NCI-H2227 treated with DMSO at 0.1 percent for 48 hours (cell line): ENCODE measurements at regions not wholly inside any gene's neighbourhood (a gene's known extent, or its start where the extent isn't known, plus 50 kb on each side); places are given as distances from the start of the nearest gene placed in this dataset.

ENCODE experiments used
- DNase-seq: peaks from one replicate; lab custom pipeline; 2025; lab: John Stamatoyannopoulos, UW

DNA sequence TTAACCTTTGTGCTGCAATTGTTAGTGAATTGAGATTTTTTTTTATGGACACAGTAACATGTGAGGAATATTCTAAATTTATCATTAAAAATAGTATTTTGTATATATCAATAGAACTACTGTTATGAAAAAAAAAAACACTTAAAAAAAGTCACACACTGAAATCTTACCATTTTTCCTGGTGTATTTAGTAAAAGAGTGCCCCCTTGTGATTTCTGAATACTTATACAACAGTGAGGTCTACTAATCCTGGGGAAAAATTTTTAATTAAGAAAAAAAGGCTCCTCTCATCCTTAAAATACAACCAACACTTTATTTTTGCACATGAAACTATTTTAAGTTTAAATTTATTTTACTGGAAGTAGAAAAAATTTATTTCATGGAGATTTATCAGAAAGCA lies 56.4 kb upstream of the SPOCK3 start:
- no peak for DNase-seq

DNA sequence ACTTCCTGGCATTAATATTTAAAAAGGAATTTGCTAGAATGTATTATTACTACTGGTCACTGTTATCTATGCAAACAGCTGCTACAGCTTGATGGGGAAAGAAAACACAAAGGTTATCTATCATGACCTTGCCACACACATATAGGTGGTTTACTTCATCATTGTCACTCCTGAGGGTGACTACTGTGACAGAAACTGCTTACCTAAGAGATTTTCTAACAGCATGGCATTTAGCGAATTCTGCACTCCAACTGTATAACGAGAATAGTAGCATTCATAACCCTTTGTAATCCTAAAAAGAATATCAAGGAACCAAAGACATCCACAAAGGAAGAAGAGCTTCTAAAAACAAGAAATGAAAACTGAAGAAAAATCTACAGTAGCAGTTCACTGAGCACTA lies 74.6 kb upstream of the SPOCK3 start:
- DNase-seq, result no peak

DNA sequence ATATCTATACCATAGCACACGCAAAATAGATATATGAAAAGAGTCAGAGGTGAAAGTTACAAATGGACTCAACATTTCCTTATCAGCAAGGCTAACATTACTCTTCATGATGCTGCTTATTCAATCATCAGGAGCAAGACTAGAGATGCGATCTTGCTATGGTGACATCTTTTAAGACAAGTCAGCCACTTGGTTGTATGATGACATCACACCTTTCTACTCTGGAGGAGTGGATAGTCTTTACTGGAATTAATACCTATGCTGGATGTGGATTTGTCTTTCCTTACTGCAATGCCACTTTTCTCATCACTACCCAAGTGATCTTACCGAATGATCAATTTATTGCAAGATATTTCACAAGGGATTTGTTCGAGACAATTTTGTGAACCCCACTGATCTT lies 87.0 kb upstream of the SPOCK3 start:
- DNase-seq, result no peak

DNA sequence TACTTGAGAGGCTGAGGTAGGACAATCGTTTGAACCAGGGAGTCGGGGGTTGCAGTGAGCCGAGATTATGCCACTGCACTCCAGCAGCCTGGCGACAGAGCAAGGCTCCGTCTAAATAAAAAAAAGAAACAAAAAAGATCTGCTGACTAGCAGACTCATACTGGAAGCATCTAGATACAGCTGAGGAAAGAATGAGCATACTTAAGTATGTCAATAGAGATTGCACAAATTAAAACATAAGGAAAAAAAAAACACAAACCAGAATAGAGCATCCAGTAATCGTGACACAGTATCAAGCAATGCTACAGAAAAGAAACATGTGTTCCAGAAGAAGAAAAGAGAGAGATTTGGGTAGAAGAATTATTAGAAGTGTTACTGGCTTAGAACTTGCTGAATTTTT lies 105.5 kb upstream of the SPOCK3 start:
- no peak for DNase-seq

DNA sequence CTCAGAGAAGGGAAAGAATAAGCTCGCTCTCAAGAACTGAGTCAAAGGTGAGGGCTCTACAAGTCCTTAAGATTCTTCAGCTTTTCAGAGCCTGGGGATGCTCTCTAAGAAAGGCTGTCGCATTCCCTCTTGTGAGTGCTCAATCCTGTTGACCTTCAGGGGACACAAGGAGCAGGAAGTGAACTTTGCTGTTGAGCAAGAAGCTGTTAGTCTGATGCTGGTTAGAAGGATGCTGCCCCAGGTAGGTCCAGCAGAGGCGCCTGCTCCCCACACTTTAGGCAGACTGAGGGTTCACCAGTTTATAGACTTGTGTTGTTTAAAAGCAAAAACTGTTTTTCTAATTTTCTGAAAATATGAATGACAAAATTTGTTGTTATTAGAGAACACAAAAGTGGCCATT lies 125.4 kb upstream of the SPOCK3 start:
- DNase-seq, result no peak

DNA sequence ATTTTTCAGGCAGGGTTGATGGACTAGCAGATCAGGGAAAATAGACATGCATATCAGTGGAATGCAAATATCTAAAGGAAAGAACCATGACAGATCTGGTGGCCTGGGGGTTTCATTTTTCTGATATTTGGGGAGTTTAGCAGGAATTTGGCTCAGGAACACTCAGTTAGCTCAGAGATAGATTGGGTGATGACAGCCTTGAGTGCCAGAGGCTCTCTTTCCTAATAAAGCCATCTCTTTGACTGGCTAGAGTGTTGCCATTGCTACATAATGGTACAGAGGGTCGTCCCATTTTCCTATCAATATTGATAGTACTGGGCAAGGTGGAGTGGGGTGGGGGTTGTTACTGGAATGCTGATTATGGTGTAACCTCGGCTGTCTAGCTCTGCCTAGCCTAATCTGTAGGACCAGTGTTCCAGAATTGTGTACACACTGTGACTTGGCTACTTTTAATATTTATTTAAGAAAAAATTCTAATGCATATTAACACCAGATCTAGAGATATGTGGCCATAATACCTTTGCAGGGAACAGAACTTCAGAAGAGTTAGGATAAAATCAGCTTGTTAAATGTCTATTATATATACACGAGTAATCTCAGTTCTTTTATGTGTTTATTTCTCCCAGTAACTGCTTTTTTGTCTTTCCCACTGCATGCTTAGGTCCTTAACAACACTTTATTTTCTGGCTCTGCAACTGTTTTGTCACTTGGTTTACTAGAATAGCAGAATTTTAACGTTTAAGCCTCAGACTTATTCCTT lies 145.0 kb upstream of the SPOCK3 start:
- DNase-seq, result no peak

DNA sequence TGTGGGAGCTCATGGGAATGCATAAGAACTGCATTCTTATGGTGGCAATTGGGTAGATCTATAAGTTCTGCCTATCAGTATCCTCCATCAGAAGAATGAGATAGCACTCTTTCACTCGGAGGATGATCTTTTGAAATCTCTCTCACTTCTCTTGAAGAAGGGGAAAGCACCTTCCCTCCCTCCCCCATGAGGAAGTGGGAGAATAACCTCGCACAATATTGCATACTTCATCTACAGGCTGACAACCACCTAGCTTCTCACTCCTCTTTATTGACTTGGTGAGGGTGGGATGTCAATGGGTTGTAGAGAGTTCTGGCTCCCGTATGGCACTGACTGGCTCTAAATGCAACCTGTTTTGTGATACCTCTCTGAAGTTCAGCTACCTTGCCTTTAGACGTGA lies 146.7 kb upstream of the SPOCK3 start:
- no peak for DNase-seq

DNA sequence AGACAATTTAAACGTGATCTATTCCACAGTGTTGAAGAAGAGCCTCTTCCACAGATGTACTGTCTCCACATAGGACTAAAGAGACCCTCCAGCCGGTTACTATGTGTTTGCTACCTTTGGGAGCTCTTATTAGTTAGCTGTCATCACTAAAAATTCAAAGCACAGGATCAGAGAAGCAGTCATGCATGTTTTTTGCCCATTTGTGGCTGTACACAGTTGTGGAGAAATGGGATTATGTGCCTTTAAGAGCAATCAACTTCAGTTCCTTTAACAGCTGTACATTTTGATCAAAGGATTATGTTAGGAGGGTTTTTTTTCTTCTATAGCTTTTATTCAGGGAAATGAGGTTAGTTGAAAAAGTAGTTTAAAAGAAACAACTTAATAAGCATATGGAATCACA lies 149.0 kb upstream of the SPOCK3 start:
- no peak for DNase-seq

DNA sequence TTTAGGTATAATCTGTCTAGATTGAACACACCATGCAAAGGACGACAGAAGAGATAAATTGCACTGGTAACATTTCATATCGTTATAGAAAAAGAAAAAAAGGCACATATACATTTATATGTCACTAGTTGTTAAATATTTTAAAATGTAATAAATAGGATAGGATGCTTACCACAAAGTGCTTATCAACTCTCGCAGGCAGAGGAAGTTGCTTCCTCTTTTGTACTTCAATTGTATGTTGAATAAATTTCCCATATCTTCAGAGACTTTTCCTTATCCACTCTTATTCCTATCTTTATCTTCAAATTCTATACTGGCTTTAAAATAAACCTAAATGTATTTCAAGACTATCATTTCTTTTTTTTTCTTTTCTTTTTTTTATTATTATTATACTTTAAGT lies 163.3 kb upstream of the SPOCK3 start:
- DNase-seq, result no peak

DNA sequence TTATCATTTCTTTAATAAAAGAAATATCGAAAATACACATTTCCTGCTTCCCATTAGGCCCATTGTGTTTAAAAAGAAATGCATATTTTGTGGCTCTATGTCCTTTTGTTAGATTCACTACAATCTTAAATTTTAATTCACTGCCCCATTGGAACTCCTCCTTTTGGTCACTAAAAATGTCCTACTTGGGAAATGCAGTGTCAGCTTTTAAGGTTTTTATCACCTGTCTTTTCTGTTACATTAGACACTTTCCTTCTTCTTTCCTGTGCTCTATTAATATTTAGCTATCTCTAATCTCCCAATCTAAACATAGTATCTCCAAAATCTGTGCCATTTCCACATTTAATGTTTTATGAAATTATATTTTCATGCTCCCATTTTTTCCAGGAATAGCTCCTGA lies 164.9 kb upstream of the SPOCK3 start:
- DNase-seq, result no peak

DNA sequence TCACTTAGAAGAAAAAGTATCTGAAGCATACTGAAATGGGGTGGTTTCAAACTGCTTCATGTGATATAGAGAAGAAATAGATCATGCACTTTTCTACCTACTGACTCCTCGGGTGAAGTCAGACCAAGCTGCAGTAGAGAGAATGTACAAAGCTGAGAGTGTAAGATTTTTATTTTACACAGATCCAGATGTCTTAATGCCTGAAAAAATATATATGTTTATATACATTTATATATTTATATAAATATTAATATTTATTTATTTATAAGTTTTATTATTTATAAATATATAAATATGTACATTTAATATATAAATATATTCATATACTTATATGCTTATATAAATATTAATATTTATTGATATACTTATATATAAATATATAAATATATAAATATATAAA lies 171.9 kb upstream of the SPOCK3 start:
- no peak for DNase-seq

DNA sequence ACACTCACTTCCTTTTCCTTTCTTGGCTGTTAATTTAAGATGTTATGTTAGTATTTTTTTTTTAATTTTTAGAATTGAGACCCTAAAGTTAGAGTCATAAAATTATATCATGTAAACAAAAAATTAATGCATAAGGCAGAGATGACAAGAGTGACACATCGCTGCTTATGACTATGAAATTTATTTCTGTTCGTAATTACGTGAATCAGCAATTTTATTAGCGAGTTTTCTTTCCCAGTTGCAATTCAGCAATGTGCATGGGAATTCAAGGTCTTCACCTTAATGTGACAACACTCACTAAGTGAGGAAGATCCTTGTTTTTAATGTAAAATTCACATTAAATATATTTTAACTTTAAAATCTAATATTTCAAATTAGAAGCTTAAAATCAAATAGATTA lies 181.2 kb upstream of the SPOCK3 start:
- DNase-seq, result no peak

DNA sequence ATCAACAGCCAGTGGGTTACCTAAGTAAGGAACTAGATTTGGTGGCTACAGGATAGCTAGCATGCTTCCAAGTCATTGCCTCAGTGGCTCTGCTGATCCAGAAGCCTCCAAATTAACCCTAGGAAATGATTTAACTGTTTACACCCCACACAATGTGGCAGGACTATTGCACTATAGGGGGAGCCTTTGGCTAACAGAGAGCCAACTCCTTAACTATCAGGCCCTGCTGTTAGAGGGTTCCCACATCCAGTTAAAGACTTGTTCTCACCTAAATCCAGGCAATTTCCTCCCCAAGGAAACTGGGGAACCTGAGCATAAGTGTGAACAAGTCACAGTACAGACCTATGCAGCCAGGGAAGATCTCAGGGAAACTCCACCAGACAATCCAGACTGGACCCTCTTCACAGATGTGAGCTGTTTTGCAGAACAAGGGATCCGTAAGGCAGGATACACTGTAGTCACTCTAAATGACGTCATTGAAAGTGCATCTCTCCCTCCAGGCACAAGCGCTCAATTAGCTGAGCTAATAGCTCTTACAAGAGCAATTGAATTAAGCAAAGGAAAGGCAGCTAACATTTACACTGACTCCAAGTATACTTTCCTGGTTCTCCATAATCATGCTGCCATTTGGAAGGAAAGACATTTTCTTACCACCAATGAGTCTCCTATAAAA lies 185.3 kb upstream of the SPOCK3 start:
- no peak for DNase-seq

DNA sequence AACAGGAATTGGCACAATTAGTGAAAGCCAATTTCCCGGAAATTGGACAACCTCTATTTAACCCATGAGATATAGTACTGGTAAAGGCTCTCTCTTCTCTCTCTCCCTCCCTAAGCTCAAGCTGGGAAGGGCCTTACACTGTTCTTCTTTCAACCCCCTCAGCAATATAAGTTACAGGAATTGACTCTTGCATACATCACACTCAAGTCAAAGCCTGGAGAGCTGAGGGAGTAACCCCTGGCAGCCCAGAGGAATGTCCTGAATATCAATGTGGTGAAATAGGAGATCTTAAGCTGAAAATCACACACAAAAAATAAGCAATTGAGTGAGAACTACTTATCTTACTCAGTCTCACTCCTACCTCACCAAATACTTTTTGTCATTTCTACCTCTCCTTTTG lies 186.9 kb upstream of the SPOCK3 start:
- DNase-seq, result no peak

DNA sequence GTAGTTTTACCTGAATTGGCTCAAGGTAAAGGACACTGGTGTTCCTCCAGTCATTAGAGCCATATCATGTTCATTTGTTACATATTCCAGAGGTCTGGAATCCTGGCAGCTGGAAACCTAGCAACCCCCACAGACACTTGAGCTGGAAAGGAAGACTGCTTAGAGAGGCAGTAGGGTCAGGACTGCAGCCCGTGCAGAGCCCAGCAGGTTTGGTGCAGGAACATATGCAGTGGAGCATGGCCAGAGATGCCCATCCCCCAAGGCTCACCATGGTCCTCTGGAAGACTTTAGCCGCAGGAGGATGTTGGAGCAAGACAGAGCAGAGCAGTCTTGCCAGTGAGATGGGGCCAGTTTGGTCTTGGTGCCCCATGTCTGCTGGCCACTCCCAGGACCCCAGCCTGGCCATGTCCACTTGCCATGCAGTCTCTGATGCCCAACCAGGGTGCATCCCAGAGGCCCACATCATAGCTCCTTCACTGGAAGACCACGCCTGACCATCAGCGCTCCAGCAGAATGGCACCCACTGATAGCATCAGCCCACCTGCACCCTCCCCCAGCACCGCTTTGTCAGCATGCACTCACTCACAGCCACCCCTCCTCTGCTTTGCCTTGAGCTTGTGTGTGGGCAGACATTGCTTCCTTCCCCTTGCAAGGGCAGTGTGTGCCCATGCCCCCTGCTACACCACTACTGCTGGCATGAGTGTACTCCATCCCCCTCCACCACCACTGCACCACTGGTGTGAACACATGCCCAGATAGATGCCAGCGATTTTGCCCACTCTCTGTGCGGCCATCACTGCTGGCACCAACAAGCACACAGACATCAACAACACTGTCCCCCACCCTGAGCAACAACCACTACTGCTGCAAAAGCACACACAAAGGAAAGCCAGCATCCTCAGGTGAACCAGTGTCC lies 190.3 kb upstream of the SPOCK3 start:
- DNase-seq, result no peak

DNA sequence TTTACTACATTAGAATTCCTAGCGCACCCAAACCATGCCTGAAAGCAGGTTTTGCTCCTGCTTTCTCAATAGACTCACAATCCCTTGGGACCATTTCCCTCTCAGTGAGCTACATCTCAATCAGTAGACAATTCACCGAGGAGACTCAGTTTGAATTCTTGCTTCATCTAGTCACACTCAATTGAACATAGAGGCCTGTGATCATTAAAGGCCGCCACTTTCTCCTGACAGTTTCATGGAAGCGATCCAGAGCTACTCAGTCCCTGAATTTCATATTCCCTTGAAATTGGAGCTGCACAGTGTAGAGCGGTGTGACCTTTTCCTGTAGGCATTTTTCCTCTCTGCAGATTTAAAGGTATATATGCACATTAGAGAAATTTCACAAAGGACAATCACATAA lies 193.9 kb upstream of the SPOCK3 start:
- DNase-seq, result no peak

DNA sequence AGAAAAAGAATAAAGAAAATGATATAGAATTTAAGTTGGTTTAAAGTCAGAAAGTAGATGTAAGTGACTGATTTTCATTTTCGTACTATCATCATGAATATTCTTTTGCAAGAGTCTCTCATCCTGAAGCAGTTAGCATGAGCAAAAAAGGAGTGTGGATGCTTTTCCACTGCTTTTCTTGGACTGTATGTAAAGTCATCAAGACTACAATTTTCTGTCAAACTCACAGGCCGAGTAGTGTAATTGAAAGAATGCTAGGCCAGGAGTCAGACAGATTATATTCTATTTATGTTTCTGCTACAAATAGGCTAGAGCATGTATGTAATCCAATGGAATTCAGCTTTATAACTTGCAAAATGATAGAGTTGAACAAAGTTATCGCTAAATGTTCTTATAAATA lies 197.1 kb upstream of the SPOCK3 start:
- DNase-seq, result no peak

DNA sequence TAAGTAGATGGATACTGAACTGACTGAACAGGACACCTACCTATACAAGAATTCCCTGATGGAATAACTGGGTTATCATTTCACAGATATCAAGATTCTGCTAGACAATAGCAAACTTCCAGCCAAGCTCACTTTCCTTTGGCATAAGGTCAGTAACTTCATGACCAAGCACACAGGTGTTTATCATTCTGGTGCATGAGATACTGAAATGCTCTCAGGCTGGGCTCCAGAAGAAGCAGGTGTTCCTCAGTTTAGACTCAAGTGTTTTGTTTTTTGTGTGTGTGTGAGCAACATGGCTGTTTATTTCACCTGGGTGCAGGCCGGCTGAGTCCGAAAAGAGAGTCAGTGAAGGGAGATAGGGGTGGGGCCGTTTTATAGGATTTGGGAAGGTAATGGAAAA lies 201.5 kb upstream of the SPOCK3 start:
- no peak for DNase-seq

DNA sequence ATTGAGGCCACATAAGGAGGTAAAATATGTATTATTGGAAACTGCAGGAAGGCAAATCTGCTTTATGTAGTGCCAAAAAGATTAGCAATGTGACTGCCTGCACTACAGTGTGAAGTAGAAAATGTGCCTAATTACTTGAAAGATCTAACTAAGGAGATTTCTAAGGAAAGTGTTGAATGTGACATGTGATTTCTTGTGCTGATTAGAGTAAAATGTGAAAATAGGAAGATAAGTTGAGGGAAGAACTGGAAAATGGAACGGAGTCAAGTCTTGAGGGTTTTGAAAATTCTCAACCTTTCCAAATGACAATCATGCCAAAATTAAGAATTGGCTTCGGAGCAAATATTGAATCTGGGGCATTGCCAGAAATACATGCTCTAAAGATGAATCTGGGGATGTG lies 209.5 kb upstream of the SPOCK3 start:
- no peak for DNase-seq

DNA sequence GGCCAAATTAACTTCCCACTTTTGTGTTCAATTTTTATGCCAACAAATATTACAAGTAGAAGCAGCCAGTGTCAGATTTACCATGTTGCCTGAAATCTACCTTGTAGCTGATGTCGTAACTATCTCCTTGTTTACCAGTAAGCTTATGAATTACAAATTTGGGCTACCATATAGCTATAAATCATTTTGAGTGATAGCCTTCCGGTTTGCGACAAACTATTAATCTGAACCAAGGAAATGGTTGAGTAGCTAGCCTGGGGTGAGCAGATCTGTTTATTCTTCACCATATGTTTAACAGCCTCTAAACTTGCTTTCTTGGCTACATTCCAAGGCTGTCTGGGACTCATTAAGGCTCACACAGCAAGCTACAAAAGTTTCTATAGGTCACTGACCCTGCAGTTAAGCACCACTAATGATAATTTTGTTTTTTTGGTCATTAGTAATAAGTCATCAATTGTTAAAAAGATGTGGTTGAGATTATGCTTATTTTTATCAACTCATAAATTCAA lies 218.7 kb upstream of the SPOCK3 start:
- DNase-seq, result no peak

DNA sequence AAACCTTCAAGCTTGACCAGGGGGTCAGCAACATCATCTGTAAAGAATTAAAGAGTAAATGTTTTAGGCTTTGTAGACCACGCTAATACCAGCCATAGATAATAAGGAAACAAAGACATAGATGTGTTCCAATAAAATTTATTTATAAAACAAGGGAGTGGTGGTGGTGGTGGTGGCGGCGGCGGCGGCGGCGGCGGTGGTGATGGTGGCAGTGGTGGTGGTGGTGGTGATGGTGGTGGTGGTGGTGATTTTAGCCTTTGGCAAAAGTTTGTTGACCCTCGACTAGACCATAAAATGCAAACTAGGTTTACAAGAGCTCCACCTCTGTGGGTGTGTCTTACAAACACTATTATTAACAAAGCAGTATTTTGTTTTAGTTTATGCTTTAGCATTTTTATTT lies 222.3 kb upstream of the SPOCK3 start:
- DNase-seq, result no peak

DNA sequence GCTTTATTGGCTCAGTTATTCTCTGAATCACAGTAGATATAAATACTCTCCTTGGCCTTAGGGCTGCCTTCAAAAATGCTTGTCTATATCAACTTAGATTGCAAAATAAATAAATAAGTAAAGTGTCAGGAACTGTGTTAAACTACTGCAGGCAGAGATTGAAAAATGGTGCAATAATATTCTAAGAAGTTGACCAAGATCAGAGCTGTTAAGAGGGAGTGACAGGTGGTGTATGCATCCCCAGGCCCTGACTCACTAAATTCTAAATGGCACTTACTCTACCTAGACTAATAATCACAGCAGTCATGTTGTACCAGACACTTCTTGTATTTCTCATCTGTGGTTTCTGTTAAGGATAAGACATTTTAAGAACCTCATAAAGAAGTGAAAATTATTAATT lies 235.1 kb upstream of the SPOCK3 start:
- no peak for DNase-seq

DNA sequence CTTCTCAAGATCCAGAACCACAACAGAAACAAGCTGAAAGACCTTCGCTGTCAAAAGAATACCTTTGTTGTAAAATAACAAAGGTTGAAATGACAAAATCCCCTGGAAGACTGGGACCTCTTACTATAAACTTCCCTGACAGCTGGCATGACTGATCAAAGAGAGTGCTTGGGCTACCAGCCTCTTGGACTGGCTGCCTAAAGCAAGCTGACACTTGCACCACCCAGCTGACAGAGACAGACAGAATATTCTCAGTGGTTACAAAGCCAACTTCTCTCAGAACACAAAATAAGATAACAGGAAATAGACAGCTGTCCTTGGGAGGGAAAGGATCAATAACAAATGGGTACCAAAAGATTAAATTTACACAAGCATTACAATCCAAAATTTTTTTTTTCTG lies 241.7 kb upstream of the SPOCK3 start:
- no peak for DNase-seq
